ENCODE measurements at regions not wholly inside any gene's neighbourhood (a gene's known extent, or its start where the extent isn't known, plus 50 kb on each side); places are given as distances from the start of the nearest gene placed in this dataset.
"Not testable (repeated sequence)": the region's sequence is repeated elsewhere in the genome, so short reads cannot be mapped to it uniquely, and the experiment has no call there.

DNA sequence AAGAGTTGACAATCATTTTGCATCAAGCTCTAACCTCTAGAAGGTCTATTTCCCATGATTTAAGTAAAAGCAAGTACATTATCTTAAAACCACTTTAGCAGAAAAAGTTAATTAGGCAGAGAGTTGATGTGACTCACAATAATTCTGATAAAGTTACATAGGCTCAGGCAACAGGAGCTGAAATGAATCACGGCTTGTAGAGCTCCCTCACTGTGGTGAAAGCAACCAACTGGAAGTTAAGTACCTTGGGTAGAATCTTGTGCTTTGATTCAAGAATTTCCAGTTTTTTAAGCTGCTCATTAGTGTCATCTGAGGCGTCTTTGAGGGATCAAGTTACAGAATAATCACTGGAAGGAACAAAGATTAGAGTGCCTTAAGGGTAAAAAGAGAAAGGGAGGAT lies 68.9 kb upstream of the NFE2L3 start:
- DNase-seq (ENCODE audit: low spot score) = no peak

- no peak for DNase-seq (ENCODE audit: low spot score)
These were observed 67.6 kb upstream of the NFE2L3 start for GRCh38 chr7:26084418-26084817.

DNA sequence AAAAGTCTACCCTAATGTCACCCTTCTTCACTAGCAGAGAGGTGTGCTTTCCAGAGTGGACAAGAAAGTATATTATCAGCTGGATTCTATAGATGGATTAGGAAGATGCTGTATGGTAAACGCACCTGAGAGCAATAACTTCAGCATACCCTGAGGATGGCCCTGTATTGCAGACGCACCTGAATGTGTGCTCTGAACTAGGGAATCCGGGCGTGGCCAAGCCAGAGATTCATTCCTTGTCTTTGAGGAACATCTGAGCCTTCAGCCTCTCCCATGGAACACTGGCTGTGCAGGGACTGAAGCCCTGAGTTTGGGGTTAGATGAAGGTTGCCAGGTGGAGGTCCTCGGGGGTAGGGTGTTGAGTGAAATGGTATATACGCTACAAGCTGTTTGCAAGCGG lies 66.2 kb upstream of the NFE2L3 start:
- no peak for DNase-seq (ENCODE audit: low spot score)

DNA sequence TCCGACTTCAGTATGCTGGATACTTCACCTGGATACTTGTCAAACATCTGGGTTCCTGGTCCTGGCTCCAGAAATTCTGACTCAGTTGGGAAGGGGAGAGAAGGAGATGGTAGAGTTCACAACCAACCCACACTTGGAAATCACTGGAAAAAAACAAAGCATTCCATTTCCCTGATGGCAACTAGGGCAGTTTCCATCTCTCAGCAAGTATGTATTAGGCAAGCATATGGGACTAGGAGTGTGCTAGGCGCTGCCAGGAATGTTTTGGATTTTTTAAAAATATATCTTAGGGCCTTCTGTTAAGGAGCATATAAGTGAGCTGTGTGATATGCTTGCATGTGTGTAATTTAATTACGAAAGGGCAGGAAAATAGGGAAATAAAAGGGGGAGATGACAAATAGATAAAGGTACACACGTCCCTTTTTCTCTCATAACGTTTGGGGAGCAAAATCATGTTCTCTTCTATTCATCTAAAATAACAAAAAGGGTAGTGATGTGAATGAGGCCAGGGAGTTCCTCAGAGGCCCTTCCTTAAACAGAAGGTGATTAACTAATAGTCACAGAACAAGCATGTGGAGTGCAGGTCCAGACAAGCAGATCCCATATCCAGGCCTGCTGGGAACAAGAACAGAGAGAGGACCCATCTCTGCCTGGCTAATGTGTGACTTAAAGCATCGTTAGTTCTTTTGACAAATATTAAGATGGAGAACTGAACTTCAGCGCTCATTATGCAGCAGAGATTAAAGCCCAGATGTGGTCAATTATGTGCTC lies 64.5 kb upstream of the NFE2L3 start:
- DNase-seq (ENCODE audit: low spot score) = no peak

DNA sequence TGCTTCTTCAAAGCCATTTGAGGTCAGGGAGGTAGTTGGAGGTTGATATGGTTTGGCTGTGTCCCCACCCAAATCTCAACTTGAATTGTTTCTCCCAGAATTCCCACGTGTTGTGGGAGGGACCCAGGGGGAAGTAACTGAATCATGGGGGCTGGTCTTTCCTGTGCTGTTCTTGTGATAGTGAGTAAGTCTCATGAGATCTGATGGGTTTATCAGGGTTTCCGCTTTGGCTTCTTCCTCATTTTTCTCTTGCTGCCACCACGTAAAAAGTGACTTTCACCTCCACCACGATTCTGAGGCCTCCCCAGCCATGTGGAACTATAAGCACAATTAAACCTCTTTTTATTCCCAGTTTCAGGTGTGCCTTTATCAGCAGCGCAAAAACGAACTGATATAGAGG lies 62.5 kb upstream of the NFE2L3 start:
- DNase-seq (ENCODE audit: low spot score) = not testable (repeated sequence)

DNA sequence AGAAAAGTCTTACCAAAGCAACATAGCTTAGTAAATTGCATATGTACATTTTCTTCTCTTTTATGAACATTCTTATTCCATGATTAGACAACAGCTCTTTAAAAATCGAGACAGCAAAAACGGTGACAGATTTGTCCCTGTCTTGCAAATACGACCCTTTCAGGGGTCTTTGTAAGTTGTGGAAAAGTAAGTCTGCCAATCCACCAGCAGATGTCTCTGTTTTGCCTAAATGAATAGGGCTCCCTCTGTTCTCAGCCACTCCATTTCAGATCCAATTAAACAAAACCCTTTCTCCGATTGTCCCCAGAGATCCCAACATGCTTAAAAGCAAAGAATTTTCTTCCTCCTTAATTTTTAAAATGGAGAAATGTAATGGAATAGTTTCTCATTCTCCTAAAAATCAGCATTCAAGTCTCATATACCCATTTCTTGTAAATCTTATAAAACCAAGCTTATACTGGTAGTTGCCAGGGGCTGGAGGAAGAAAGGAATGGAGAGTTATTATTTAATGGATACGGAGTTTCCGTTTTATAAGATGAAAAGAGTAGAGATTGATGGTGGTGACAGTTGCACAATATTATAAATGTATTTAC lies 61.0 kb upstream of the NFE2L3 start:
- DNase-seq (ENCODE audit: low spot score) = peak; percentile 89

- DNase-seq (ENCODE audit: low spot score) = no peak
These were observed 60.1 kb upstream of the NFE2L3 start for GRCh38 chr7:26091933-26092332.

GRCh38 chr7:26093023-26093422 lies 59.0 kb upstream of the NFE2L3 start:
- DNase-seq (ENCODE audit: low spot score) = no peak

DNA sequence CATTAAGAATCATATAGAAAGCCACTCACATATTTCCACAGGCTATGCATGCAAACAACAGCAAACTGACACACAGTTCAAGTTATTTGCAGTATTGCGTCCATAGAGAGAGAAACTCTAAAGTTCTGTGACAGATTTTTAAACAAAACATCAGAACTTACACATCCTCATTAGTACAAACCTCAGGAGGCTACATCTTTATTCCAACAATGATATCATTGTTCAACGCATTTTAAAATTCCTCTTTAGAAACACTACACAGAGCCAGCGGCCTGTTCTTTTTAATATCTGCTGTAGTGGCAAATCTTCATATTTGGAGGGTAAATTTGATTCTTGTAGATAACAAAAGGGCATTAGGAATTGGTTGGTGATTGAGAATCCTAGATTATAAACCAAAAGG lies 55.9 kb upstream of the NFE2L3 start:
- DNase-seq (ENCODE audit: low spot score) = peak; percentile 36

- DNase-seq (ENCODE audit: low spot score) = no peak
These were observed 53.9 kb upstream of the NFE2L3 start for GRCh38 chr7:26097837-26098668.

GRCh38 chr7:26099236-26099635 lies 52.8 kb upstream of the NFE2L3 start:
- no peak for DNase-seq (ENCODE audit: low spot score)

GRCh38 chr7:26100406-26101339 lies 51.3 kb upstream of the NFE2L3 start:
- DNase-seq (ENCODE audit: low spot score) = no peak

DNA sequence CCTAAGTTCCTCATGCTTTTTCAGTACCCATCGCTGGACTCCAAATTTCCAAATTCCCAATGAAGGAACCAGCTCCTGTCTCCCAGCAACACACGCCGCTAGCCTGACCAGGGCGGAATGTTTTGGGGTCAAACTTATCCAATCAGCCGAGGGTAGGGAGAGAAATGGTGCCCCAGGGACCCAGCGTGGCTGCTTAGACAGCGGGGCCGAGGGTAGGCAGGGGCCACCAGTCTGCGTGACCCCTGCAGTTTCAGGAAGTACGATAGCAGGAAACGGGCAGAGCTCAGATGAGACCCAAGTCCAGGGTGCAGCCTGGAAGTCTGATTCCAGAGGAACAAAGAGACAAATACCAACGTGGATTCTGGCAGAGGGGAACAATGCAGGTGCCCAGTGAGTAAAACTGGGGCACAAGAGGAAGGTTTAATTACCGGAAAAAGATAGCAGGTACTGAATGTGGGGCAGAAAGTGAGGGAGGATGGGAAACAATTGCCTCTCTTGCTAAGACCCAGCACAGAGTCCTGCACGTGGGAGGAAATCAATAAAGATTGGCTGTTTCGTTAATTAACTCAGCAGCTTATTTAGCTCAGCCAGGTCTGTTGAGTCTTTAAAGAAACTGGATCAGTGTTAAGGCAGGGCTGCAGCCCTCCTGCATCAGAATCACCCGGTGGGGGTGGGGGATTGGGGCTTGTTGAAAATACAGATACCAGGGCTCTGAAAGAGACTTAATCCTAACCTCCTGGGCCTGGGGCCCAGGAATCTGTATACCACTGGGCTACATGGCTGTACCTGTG lies 50.4 kb upstream of the NFE2L3 start:
- no peak for DNase-seq (ENCODE audit: low spot score)

GRCh38 chr7:26102176-26102575 lies 49.8 kb upstream of the NFE2L3 start:
- no peak for DNase-seq (ENCODE audit: low spot score)

All from pons (tissue), 1 donor.